ENCODE measurements at regions not wholly inside any gene's neighbourhood (a gene's known extent, or its start where the extent isn't known, plus 50 kb on each side); places are given as distances from the start of the nearest gene placed in this dataset.

- no peak for TF ChIP-seq POLR2A (IDR thresholded peaks at IDR 0.05)
- TF ChIP-seq CTCF (IDR thresholded peaks at IDR 0.05) = no peak
These were observed 168.3 kb downstream of the PCDH20 start for GRCh38 chr13:61247149-61247936.
